Right atrium auricular region (tissue), 2 donors: ENCODE measurements at regions not wholly inside any gene's neighbourhood (a gene's known extent, or its start where the extent isn't known, plus 50 kb on each side); places are given as distances from the start of the nearest gene placed in this dataset.

Source experiments
- DNase-seq: peaks from one replicate; pipeline ENCODE4 v3.0.0-alpha.2; 2019; ENCODE audit warnings: low spot score
- H3K27ac ChIP-seq, 2 donors: fragments of 200-600 bp; sonication (generic); 1 replicate in 1 of 2; 2 replicates in 1 of 2; pipeline ENCODE4 v1.5.1; 2016 to 2019
- H3K27me3 ChIP-seq, 2 donors: fragments of 200-600 bp; sonication (generic); one replicate each; pipeline versions ENCODE4 v1.5.1 to v1.6.0; 2017 to 2019
- H3K36me3 ChIP-seq: fragments of 200-600 bp; sonication (generic); one replicate; pipeline ENCODE4 v1.5.1; 2016
- H3K4me1 ChIP-seq, 2 donors: fragments of 200-600 bp; sonication (generic); one replicate each; pipeline versions ENCODE4 v1.5.1 to v1.6.0; 2017 to 2019
- H3K4me3 ChIP-seq, 2 donors: fragments of 200-600 bp; sonication (generic); 1 replicate in 1 of 2; 2 replicates in 1 of 2; pipeline ENCODE4 v1.5.1; 2017 to 2019; ENCODE audit warnings: mild to moderate bottlenecking in 1 of 2, moderate library complexity in 1 of 2
- H3K9me3 ChIP-seq, 2 donors: fragments of 200-600 bp; sonication (generic); one replicate each; pipeline ENCODE4 v1.5.1; 2019
- TF ChIP-seq, protein P1 (sequence below), 2 donors: fragments of 200-600 bp; sonication (generic); IDR thresholded peaks; one replicate each; pipeline ENCODE4 v1.5.1; 2019; ENCODE audit warnings: antibody characterized with exemption in 2 of 2

DNA sequence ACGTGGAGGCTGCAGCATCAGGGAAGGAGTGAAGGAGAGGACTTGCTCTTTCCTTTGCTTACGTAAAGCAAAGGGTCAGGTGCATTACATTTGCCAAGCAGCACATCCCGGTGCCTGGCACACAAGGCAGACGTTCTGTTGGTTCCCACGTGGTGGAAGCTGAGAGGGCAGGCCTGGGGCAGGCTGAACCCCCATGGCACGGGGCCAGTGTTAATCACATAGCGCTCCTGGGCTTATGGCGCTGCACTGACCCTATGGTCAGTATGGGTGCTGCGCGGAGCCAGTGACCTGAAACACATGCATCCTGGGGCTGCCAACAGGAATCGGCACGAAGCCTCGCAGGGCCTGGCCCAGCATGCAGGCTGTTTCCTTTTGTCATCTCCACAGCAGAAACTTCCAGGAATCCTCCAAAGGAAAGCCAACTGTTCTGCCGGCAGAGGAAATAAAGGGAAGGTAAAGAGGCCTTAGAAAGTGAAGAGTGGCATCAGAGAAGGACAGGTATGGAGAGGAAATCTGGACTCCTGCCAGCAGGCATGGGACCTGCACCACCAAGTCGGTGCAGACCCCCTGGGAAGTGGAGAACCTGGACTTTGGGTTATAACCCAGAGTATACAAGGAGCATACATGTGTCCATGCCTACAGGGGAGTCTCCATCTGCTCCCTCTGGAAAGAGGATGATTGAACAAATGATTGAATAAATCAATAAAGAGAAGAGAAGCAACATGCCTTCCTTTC is 560.2 kb downstream of the TCERG1L start:
- H3K36me3 ChIP-seq, result no peaks in the 10 kb centered on the region
- no peaks in the 10 kb centered on the region for H3K4me1 ChIP-seq
- no peaks in the 10 kb centered on the region for H3K27me3 ChIP-seq
- H3K27ac ChIP-seq, result no peak overlapping the region
- no peak for DNase-seq
- TF ChIP-seq, protein P1, sequence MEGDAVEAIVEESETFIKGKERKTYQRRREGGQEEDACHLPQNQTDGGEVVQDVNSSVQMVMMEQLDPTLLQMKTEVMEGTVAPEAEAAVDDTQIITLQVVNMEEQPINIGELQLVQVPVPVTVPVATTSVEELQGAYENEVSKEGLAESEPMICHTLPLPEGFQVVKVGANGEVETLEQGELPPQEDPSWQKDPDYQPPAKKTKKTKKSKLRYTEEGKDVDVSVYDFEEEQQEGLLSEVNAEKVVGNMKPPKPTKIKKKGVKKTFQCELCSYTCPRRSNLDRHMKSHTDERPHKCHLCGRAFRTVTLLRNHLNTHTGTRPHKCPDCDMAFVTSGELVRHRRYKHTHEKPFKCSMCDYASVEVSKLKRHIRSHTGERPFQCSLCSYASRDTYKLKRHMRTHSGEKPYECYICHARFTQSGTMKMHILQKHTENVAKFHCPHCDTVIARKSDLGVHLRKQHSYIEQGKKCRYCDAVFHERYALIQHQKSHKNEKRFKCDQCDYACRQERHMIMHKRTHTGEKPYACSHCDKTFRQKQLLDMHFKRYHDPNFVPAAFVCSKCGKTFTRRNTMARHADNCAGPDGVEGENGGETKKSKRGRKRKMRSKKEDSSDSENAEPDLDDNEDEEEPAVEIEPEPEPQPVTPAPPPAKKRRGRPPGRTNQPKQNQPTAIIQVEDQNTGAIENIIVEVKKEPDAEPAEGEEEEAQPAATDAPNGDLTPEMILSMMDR (IDR thresholded peaks at IDR 0.05), result no peak
- no peaks in the 10 kb centered on the region for H3K9me3 ChIP-seq
- H3K4me3 ChIP-seq, result no peak overlapping the region

DNA sequence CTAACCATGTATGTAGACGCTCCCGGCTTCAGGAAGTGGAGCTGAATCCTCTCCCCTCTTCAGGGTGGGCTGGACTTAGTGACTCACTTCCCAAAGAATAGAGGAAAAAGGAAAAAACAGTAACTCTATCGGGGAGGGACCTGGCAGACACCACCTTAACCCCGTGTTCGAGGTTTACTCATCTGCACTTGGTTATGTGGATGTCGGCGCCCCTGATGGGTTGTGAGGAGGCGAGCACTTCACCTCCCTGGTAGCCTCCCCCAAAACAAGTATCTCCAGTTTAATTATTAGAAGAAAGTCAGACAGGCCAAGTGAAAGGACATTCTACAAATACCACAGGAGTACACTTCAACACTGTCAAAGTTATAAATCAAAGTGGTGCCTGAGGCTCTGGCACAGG is 559.7 kb downstream of the TCERG1L start:
- H3K4me3 ChIP-seq, result no peak overlapping the region
- no peak for DNase-seq
- H3K9me3 ChIP-seq, result no peaks in the 10 kb centered on the region
- H3K27me3 ChIP-seq, result no peaks in the 10 kb centered on the region
- TF ChIP-seq, protein P1 (IDR thresholded peaks at IDR 0.05), result no peak
- no peaks in the 10 kb centered on the region for H3K36me3 ChIP-seq
- H3K27ac ChIP-seq, result no peak overlapping the region
- H3K4me1 ChIP-seq, result no peaks in the 10 kb centered on the region

DNA sequence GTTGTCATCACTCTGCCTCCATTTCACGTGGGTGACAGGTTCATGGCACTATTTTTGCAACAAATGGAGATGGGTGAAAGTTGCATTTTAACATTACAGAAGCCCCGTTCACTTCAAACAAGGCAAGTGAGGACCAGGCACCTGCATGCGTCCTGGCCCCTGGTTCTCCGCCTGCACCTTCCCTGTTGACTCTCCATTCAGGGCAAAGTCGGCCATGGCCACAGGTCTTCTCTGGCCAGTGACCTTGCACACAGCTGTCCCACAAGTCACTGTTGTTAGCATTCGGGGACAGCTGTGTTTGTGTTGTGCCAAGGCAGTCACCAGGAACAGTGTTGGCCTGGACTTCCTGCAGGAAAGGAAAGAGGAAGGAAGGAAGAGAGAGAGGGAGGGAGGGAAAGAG is 554.9 kb downstream of the TCERG1L start:
- Histone ChIP-seq H3K4me1 (no peaks in the 10 kb centered on the region), H3K4me3 (no peak overlapping the region), H3K27ac (no peak overlapping the region), H3K27me3 (no peaks in the 10 kb centered on the region), H3K9me3 (no peaks in the 10 kb centered on the region), H3K36me3 (no peaks in the 10 kb centered on the region)
- DNase-seq, result no peak
- TF ChIP-seq, protein P1 (IDR thresholded peaks at IDR 0.05), result no peak

DNA sequence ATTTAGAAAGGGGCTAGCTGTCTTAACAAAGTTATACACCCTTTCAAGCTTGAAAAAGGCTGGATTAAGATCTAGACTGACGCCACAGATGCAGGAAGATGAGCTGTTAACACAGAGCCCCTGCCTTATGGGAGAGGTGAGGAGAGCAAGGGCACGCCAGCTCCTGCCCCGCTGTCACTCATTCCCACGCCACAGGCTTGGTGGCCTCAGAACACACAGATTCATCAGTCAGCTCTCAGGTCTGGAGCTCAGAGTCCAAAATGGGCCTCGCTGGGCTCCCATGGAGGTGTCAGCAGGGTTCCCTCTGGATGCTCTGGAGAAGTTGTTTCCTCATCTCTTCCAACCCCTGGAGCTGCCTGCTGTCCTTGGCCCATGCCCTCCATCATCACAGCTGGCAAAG is 554.2 kb downstream of the TCERG1L start:
- Histone ChIP-seq H3K27me3 (no peaks in the 10 kb centered on the region), H3K4me1 (no peaks in the 10 kb centered on the region), H3K36me3 (no peaks in the 10 kb centered on the region), H3K4me3 (no peak overlapping the region), H3K27ac (no peak overlapping the region), H3K9me3 (no peaks in the 10 kb centered on the region)
- TF ChIP-seq, protein P1 (IDR thresholded peaks at IDR 0.05), result no peak
- DNase-seq, result no peak

DNA sequence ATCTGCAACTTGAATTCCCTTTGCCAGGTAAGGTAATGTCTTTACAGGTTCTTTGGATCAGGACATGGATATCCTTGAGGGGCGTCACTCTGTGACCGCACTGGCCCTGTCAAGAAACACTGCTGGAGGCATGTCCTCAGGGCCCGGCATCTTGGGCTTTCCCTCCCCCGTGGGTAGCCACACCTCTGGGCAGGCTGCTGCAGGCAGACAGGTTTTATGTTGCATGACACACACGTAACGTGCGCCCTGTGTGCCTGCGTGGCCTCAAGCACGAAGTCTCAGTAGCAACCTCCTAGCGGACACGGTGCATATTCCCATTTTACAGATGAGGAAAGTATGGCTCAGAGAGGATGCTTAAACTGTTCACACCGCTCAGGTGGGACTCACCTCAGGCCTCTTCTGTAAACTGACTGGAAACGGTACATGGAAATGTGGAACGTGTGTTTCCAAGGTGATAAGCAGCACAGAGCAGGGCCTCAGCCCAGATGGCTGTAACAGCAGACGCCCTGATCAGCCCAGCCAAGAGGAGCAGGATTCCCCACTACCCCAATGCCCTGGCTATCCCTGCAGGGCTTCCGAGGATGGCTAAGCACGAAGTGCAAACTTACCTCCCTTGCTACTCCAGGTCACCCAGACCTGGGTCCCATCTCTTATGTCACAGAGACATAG is 553.6 kb downstream of the TCERG1L start:
- no peak for DNase-seq
- no peak overlapping the region for H3K4me3 ChIP-seq
- H3K4me1 ChIP-seq, result no peaks in the 10 kb centered on the region
- no peaks in the 10 kb centered on the region for H3K36me3 ChIP-seq
- H3K27me3 ChIP-seq, result no peaks in the 10 kb centered on the region
- no peak overlapping the region for H3K27ac ChIP-seq
- no peaks in the 10 kb centered on the region for H3K9me3 ChIP-seq
- TF ChIP-seq, protein P1 (IDR thresholded peaks at IDR 0.05), result no peak
